ENCODE measurements at regions not wholly inside any gene's neighbourhood (a gene's known extent, or its start where the extent isn't known, plus 50 kb on each side); places are given as distances from the start of the nearest gene placed in this dataset.

- no peaks in the 10 kb centered on the region for H3K36me3 ChIP-seq
- no peak overlapping the region for H3K27ac ChIP-seq
- H3K4me3 ChIP-seq, result no peak overlapping the region
- DNase-seq (ENCODE audit: low spot score), result no peak
- H3K9me3 ChIP-seq, result no peaks in the 10 kb centered on the region
- H3K4me1 ChIP-seq, result no peaks in the 10 kb centered on the region
- H3K27me3 ChIP-seq, result no peaks in the 10 kb centered on the region
- TF ChIP-seq, protein P1, sequence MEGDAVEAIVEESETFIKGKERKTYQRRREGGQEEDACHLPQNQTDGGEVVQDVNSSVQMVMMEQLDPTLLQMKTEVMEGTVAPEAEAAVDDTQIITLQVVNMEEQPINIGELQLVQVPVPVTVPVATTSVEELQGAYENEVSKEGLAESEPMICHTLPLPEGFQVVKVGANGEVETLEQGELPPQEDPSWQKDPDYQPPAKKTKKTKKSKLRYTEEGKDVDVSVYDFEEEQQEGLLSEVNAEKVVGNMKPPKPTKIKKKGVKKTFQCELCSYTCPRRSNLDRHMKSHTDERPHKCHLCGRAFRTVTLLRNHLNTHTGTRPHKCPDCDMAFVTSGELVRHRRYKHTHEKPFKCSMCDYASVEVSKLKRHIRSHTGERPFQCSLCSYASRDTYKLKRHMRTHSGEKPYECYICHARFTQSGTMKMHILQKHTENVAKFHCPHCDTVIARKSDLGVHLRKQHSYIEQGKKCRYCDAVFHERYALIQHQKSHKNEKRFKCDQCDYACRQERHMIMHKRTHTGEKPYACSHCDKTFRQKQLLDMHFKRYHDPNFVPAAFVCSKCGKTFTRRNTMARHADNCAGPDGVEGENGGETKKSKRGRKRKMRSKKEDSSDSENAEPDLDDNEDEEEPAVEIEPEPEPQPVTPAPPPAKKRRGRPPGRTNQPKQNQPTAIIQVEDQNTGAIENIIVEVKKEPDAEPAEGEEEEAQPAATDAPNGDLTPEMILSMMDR (IDR thresholded peaks at IDR 0.05), result peak in 1 of 2 donors; percentile 15
These were observed 121.1 kb upstream of the NANOGP8 start for GRCh38 chr15:35206060-35206675.

GRCh38 chr15:35198197-35198596 is 113.1 kb upstream of the NANOGP8 start:
- Histone ChIP-seq H3K27ac (no peak overlapping the region), H3K4me1 (no peaks in the 10 kb centered on the region), H3K9me3 (no peaks in the 10 kb centered on the region), H3K27me3 (no peaks in the 10 kb centered on the region), H3K36me3 (no peaks in the 10 kb centered on the region), H3K4me3 (no peak overlapping the region)
- no peak for DNase-seq (ENCODE audit: low spot score)
- TF ChIP-seq, protein P1 (IDR thresholded peaks at IDR 0.05), result no peak

DNA sequence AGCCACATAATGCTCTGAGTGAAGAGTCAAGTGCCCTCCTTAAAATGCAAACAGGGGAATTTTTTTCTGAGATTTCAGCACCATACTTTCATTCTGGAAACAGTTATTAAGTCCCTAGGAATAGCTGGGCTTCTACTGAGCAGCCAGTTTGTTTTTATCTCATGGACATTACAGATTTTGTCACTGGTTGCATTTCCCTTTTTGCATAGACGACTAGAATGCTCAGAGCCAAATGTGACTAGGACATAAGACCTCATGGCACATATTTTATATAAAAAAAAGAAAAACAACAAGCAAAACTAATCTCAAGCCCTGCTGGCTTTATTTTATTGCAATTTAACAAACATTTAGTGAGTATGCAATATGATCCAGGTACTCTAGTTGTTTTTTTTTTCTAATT is 112.7 kb upstream of the NANOGP8 start:
- Histone ChIP-seq H3K9me3 (no peaks in the 10 kb centered on the region), H3K36me3 (no peaks in the 10 kb centered on the region), H3K4me1 (no peaks in the 10 kb centered on the region), H3K4me3 (no peak overlapping the region), H3K27ac (no peak overlapping the region), H3K27me3 (no peaks in the 10 kb centered on the region)
- DNase-seq (ENCODE audit: low spot score), result no peak
- TF ChIP-seq, protein P1 (IDR thresholded peaks at IDR 0.05), result no peak

DNA sequence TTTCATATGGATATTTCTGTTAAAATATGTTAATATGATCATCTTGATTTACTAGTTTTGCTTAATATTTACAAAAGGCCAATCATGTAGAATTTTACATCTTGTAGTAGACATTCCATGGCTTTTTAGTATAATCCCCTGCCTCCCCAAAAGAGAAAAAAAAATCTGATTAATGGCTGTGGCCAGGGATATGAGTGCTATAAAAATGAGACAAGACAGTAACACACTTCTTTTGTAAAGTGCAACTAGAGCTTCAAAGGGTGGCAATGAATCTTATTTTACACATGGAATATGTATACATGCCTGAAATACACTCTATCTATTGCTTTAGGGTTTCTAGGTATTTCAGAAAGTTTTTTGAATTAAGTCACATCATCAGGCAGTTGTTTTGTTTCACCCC is 112.2 kb upstream of the NANOGP8 start:
- Histone ChIP-seq H3K27me3 (no peaks in the 10 kb centered on the region), H3K4me1 (no peaks in the 10 kb centered on the region), H3K4me3 (no peak overlapping the region), H3K36me3 (no peaks in the 10 kb centered on the region), H3K9me3 (no peaks in the 10 kb centered on the region), H3K27ac (no peak overlapping the region)
- no peak for DNase-seq (ENCODE audit: low spot score)
- TF ChIP-seq, protein P1 (IDR thresholded peaks at IDR 0.05), result no peak

DNA sequence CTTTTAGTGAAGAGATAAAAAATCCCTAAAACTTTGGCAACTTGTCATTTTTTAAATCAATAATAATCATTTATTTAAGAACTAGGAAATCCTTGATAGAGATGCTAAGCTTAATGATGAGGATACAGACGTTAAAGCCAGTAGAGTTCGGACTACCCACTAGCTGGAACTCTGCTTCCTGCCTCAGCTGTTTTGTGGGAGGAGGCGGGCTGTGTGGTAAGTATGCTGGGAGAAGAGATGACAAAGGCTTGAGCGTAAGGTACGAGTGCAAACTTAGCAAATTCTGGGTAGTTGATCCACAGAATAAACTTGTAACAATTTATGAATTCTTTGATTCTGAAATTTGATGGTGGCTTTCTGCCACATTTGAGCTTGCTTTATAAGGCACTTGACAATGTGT is 111.2 kb upstream of the NANOGP8 start:
- H3K36me3 ChIP-seq, result no peaks in the 10 kb centered on the region
- no peaks in the 10 kb centered on the region for H3K4me1 ChIP-seq
- TF ChIP-seq, protein P1 (IDR thresholded peaks at IDR 0.05), result no peak
- H3K9me3 ChIP-seq, result peaks cover 0 to 9% of the 10 kb centered on the region in 2 donors
- no peaks in the 10 kb centered on the region for H3K27me3 ChIP-seq
- no peak overlapping the region for H3K27ac ChIP-seq
- H3K4me3 ChIP-seq, result no peak overlapping the region
- no peak for DNase-seq (ENCODE audit: low spot score)

- Histone ChIP-seq H3K4me1 (no peaks in the 10 kb centered on the region), H3K4me3 (no peak overlapping the region), H3K27ac (no peak overlapping the region), H3K27me3 (no peaks in the 10 kb centered on the region), H3K9me3 (peaks cover 0 to 9% of the 10 kb centered on the region in 2 donors), H3K36me3 (no peaks in the 10 kb centered on the region)
- no peak for DNase-seq (ENCODE audit: low spot score)
- TF ChIP-seq, protein P1 (IDR thresholded peaks at IDR 0.05), result no peak
These were observed 110.6 kb upstream of the NANOGP8 start for GRCh38 chr15:35195649-35196048.
